ENCODE measurements at regions not wholly inside any gene's neighbourhood (a gene's known extent, or its start where the extent isn't known, plus 50 kb on each side); places are given as distances from the start of the nearest gene placed in this dataset.

DNA sequence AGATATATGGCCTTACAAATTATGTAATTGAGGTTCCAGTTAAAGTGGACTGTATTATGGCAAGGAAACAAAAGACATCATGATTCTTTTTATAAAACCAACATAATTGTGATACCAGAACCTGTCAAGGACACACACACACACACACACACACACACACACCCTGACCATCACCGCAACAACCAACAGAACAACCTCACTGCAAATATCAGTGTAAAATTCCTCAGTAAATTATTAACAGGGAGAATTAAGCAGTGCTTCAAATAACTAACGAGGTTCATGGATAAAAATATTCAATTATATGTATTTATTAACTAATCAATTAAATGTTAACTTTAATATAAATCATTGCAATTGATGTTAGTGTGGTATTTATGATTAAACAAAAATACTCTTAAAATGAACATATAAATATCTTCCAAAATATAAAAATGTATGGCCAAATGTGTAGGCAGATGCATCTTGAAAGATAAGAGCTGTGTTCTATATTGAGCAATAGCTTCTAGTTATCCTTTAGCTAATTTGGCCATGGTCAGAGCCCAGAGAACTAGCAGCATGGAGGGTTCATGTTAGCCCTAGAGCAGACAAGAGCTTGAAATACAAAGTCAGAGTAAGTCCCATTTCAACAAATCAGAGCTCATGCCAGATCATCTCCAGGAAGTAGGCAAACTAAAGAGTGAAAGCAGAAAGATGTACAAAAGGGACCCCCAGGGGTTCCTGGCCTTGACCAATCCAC is 280.5 kb upstream of the ADAMTS16 start:
- Histone ChIP-seq H3K27ac (no peak overlapping the region), H3K4me1 (replicated peaks in 1 of 2) (no peaks in the 10 kb centered on the region), H3K4me3 (no peak overlapping the region)
- 0 to 100% (median 83%) methylated on average over 1 to 2 of the region's 2 CpGs; no CpG with 5 or more reads in 2 of the 10 experiments for WGBS, 10 experiments
- ATAC-seq (replicated peaks in 6 of 8): no peak
- in situ Hi-C loops (cut with MboI; ENCODE audit: low pct_unique_long_range_greater_than_20kb in 2 of 9, low sequenced_read_pairs in 9 of 9, unreplicated experiment in 9 of 9): loop anchor here in 1 of 9 experiments (25.0 kb wide), 1 partner anchor 147 kb away; no protein-coding TSS in a partner anchor

GRCh38 chr5:4860631-4861030 is 279.5 kb upstream of the ADAMTS16 start:
- H3K4me1 ChIP-seq (replicated peaks in 1 of 2): no peaks in the 10 kb centered on the region
- no peak for ATAC-seq (replicated peaks in 6 of 8)
- no peak overlapping the region for H3K27ac ChIP-seq
- 0 to 89% (median 45%) methylated on average over 1 to 5 of the region's 5 CpGs for WGBS, 10 experiments
- H3K4me3 ChIP-seq: no peak overlapping the region
- in situ Hi-C loops (cut with MboI; ENCODE audit: low pct_unique_long_range_greater_than_20kb in 2 of 9, low sequenced_read_pairs in 9 of 9, unreplicated experiment in 9 of 9): loop anchor here in 1 of 9 experiments (25.0 kb wide), 1 partner anchor 148 kb away; no protein-coding TSS in a partner anchor

DNA sequence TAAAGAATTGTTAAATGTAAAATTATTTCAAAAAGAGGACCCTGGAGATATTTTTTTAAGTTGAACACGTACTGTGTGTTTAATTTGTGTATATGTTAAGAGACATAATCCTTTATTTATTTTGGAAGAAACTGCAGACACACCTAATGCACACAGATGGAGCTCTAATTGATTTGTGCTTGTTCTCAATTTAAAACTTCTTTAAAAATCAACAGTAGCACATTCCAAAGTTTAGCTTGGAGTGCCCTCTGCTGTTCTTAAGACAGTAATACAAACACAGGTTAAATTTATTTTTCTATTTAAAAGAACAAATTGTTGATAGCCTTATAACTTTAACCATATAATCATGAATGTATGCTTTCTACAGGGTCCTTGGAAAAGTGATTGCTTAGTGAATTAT is 277.6 kb upstream of the ADAMTS16 start:
- ATAC-seq (replicated peaks in 6 of 8): peak in 4 of 8 experiments; percentile 24 to 93 (median 49)
- 0 to 27% (median 5%) methylated on average over 1 of the region's 1 CpG; no CpG with 5 or more reads in 2 of the 10 experiments for WGBS, 10 experiments
- no peak overlapping the region for H3K27ac ChIP-seq
- H3K4me1 ChIP-seq (replicated peaks in 1 of 2): no peaks in the 10 kb centered on the region
- no peak overlapping the region for H3K4me3 ChIP-seq
- in situ Hi-C loops (cut with MboI; ENCODE audit: low pct_unique_long_range_greater_than_20kb in 2 of 9, low sequenced_read_pairs in 9 of 9, unreplicated experiment in 9 of 9): loop anchor here in 1 of 9 experiments (25.0 kb wide), 1 partner anchor 150 kb away; no protein-coding TSS in a partner anchor

DNA sequence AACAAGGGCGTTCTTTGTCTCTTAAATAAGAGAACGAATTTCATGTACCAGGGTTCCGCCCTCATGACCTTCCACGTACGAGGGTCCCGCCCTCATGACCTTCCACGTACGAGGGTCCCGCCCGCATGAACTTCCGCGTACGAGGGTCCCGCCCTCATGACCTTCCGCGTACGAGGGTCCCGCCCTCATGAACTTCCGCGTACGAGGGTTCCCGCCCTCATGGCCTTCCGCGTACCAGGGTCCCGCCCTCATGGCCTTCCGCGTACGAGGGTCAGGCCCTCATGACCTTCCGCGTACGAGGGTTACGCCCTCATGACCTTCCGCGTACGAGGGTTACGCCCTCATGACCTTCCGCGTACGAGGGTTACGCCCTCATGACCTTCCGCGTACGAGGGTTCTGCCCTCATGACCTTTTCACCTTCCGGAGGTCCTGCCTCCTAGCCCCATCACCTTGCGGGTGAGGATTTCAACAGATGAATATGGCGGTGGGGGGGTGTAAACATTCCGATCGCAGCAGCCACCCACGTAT is 273.9 kb upstream of the ADAMTS16 start:
- H3K27ac ChIP-seq: no peak overlapping the region
- H3K4me3 ChIP-seq: no peak overlapping the region
- 67 to 100% (median 96%) methylated on average over 1 to 14 of the region's 49 CpGs; no CpG with 5 or more reads in 5 of the 10 experiments for WGBS, 10 experiments
- no peak for ATAC-seq (replicated peaks in 6 of 8)
- in situ Hi-C loops (cut with MboI; ENCODE audit: low pct_unique_long_range_greater_than_20kb in 2 of 9, low sequenced_read_pairs in 9 of 9, unreplicated experiment in 9 of 9): loop anchor here in 1 of 9 experiments (25.0 kb wide), 1 partner anchor 154 kb away; no protein-coding TSS in a partner anchor
- no peaks in the 10 kb centered on the region for H3K4me1 ChIP-seq (replicated peaks in 1 of 2)

DNA sequence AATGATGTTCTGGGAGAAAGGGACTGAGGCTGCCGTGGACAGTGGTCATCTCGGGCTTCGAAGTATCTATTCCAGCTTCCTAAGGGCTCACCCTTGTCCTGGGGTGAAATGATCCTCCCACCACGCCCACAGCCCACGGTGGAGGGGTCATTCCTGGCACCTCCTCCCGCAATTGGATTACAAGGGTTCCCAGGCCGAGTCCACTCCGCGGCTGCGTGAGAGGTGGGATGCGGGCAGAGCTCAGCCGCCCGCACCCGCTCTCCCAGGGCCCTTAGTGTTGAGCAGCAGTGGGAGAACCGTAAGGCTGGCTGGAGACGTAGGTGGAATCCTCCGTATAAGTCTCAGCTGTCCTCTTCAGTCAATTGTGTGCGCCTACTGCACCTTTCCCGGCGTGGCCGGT is 273.3 kb upstream of the ADAMTS16 start:
- in situ Hi-C loops (cut with MboI; ENCODE audit: low pct_unique_long_range_greater_than_20kb in 2 of 9, low sequenced_read_pairs in 9 of 9, unreplicated experiment in 9 of 9): loop anchor here in 1 of 9 experiments (25.0 kb wide), 1 partner anchor 155 kb away; no protein-coding TSS in a partner anchor
- 80 to 100% (median 100%) methylated on average over 1 to 4 of the region's 21 CpGs; no CpG with 5 or more reads in 7 of the 10 experiments for WGBS, 10 experiments
- no peak for ATAC-seq (replicated peaks in 6 of 8)

DNA sequence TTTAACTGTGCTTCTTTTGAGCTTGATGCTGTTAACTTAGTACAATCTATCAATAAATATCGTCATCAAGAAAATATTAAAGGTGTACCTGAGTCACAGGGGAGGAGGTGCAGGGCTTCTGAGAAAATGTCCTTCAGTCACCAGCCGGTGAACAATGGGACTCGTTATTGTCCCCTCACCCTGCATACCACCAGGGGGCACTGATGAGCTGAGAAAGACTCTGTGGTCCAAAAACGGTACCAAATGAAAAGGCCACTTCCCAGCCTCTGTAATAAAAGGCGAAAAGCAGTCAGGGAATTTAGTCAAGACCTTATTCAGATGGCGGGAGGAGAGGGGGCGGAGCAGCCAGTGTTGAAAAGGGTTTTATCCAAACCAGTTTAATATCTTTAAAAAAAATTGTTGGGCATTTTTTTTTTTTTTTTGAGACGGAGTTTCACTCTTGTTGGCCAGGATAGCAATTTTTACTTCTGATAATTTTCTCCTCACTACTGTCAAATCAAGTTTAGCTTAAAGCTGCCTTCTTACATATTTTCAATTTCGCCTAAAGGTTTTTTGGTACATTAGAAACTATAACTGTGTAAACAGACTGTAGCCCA is 271.9 kb upstream of the ADAMTS16 start:
- H3K27ac ChIP-seq: no peak overlapping the region
- 24 to 100% (median 42%) methylated on average over 1 to 9 of the region's 9 CpGs for WGBS, 10 experiments
- no peaks in the 10 kb centered on the region for H3K4me1 ChIP-seq (replicated peaks in 1 of 2)
- in situ Hi-C loops (cut with MboI; ENCODE audit: low pct_unique_long_range_greater_than_20kb in 2 of 9, low sequenced_read_pairs in 9 of 9, unreplicated experiment in 9 of 9): loop anchor here in 1 of 9 experiments (25.0 kb wide), 1 partner anchor 156 kb away; no protein-coding TSS in a partner anchor
- H3K4me3 ChIP-seq: no peak overlapping the region
- ATAC-seq (replicated peaks in 6 of 8): peak in 4 of 8 experiments; percentile 39 to 87 (median 78)

More for the DNA sequence above, 273.3 kb upstream of the ADAMTS16 start:
- Histone ChIP-seq H3K4me3 (no peak overlapping the region), H3K4me1 (replicated peaks in 1 of 2) (no peaks in the 10 kb centered on the region), H3K27ac (no peak overlapping the region)

- 16 to 87% (median 54%) methylated on average over 2 to 5 of the region's 8 CpGs; no CpG with 5 or more reads in 5 of the 10 experiments for WGBS, 10 experiments
- Histone ChIP-seq H3K27ac (no peak overlapping the region), H3K4me1 (replicated peaks in 1 of 2) (no peaks in the 10 kb centered on the region), H3K4me3 (no peak overlapping the region)
- in situ Hi-C loops (cut with MboI; ENCODE audit: low pct_unique_long_range_greater_than_20kb in 2 of 9, low sequenced_read_pairs in 9 of 9, unreplicated experiment in 9 of 9): loop anchor here in 3 of 9 experiments (10.0 to 25.0 kb wide), 3 partner anchors 161 to 551 kb away; partner anchors contain the start of gene ICE1 (in 1 of the 3)
- ATAC-seq (replicated peaks in 6 of 8): no peak
These were observed 266.5 kb upstream of the ADAMTS16 start for GRCh38 chr5:4873652-4874051.

GRCh38 chr5:4874097-4874496 is 266.0 kb upstream of the ADAMTS16 start:
- 37 to 100% (median 80%) methylated on average over 1 to 9 of the region's 10 CpGs; no CpG with 5 or more reads in 3 of the 10 experiments for WGBS, 10 experiments
- Histone ChIP-seq H3K4me3 (no peak overlapping the region), H3K4me1 (replicated peaks in 1 of 2) (no peaks in the 10 kb centered on the region), H3K27ac (no peak overlapping the region)
- no peak for ATAC-seq (replicated peaks in 6 of 8)
- in situ Hi-C loops (cut with MboI; ENCODE audit: low pct_unique_long_range_greater_than_20kb in 2 of 9, low sequenced_read_pairs in 9 of 9, unreplicated experiment in 9 of 9): loop anchor here in 3 of 9 experiments (10.0 to 25.0 kb wide), 3 partner anchors 162 to 551 kb away; partner anchors contain the start of gene ICE1 (in 1 of the 3)

GRCh38 chr5:4875942-4876341 is 264.2 kb upstream of the ADAMTS16 start:
- in situ Hi-C loops (cut with MboI; ENCODE audit: low pct_unique_long_range_greater_than_20kb in 2 of 9, low sequenced_read_pairs in 9 of 9, unreplicated experiment in 9 of 9): loop anchor here in 8 of 9 experiments (10.0 to 25.0 kb wide), 4 partner anchors 261 to 549 kb away; partner anchors contain the start of genes ICE1 (in 6 of the 8) and ADAMTS16 (in 4 of the 8)
- Histone ChIP-seq H3K4me1 (replicated peaks in 1 of 2) (no peaks in the 10 kb centered on the region), H3K27ac (no peak overlapping the region), H3K4me3 (no peak overlapping the region)
- no peak for ATAC-seq (replicated peaks in 6 of 8)
- 67 to 100% (median 91%) methylated on average over 1 to 2 of the region's 4 CpGs; no CpG with 5 or more reads in 4 of the 10 experiments for WGBS, 10 experiments

- in situ Hi-C loops (cut with MboI; ENCODE audit: low pct_unique_long_range_greater_than_20kb in 2 of 9, low sequenced_read_pairs in 9 of 9, unreplicated experiment in 9 of 9): loop anchor here in 8 of 9 experiments (10.0 to 25.0 kb wide), 4 partner anchors 260 to 548 kb away; partner anchors contain the start of genes ICE1 (in 6 of the 8) and ADAMTS16 (in 4 of the 8)
- H3K4me3 ChIP-seq: no peak overlapping the region
- WGBS, 10 experiments: 50 to 96% (median 83%) methylated on average over 1 to 5 of the region's 9 CpGs; no CpG with 5 or more reads in 3 of the 10 experiments
- ATAC-seq (replicated peaks in 6 of 8): peak in 1 of 8 experiments; percentile 10
- H3K27ac ChIP-seq: no peak overlapping the region
- no peaks in the 10 kb centered on the region for H3K4me1 ChIP-seq (replicated peaks in 1 of 2)
These were observed 263.3 kb upstream of the ADAMTS16 start for GRCh38 chr5:4876804-4877203.

- Histone ChIP-seq H3K4me3 (no peak overlapping the region), H3K27ac (no peak overlapping the region), H3K4me1 (replicated peaks in 1 of 2) (no peaks in the 10 kb centered on the region)
- in situ Hi-C loops (cut with MboI; ENCODE audit: low pct_unique_long_range_greater_than_20kb in 2 of 9, low sequenced_read_pairs in 9 of 9, unreplicated experiment in 9 of 9): loop anchor here in 8 of 9 experiments (10.0 to 25.0 kb wide), 4 partner anchors 260 to 547 kb away; partner anchors contain the start of genes ICE1 (in 6 of the 8) and ADAMTS16 (in 4 of the 8)
- peak in 1 of 8 experiments; percentile 76 for ATAC-seq (replicated peaks in 6 of 8)
- 41 to 86% (median 55%) methylated on average over 3 to 6 of the region's 6 CpGs for WGBS, 10 experiments
These were observed 262.6 kb upstream of the ADAMTS16 start for GRCh38 chr5:4877579-4877978.

DNA sequence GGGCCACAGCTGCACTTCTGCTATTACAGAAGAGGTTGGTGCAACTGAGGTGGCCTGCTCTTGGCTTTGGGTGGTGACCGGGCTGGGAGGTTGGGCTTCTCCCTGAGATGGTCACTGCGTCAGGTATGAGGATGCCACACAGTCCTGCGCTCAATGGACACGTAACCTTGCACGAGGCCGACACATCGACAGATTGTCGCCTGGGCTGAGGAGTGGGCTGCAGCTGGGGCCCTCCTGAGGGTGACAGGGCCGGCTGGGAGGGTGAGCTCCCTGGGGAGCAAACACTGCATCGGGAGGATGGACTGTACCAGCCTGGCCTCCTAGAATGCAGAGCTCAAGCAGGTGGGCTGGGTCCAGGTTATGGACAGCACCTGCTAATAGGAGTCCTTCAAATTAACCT is 261.1 kb upstream of the ADAMTS16 start:
- peak in 1 of 8 experiments; percentile 15 for ATAC-seq (replicated peaks in 6 of 8)
- WGBS, 10 experiments: 79 to 100% (median 91%) methylated on average over 1 to 6 of the region's 10 CpGs; no CpG with 5 or more reads in 6 of the 10 experiments

More for the DNA sequence above, 261.1 kb upstream of the ADAMTS16 start:
- in situ Hi-C loops (cut with MboI; ENCODE audit: low pct_unique_long_range_greater_than_20kb in 2 of 9, low sequenced_read_pairs in 9 of 9, unreplicated experiment in 9 of 9): loop anchor here in 8 of 9 experiments (10.0 to 25.0 kb wide), 4 partner anchors 258 to 546 kb away; partner anchors contain the start of genes ICE1 (in 6 of the 8) and ADAMTS16 (in 4 of the 8)
- Histone ChIP-seq H3K4me1 (replicated peaks in 1 of 2) (peaks cover 0 to 10% of the 10 kb centered on the region in 2 donors), H3K4me3 (no peak overlapping the region), H3K27ac (no peak overlapping the region)

Measured in motor neuron (in vitro differentiated cells).